Natural killer cell (primary cell): ENCODE measurements at regions not wholly inside any gene's neighbourhood (a gene's known extent, or its start where the extent isn't known, plus 50 kb on each side); places are given as distances from the start of the nearest gene placed in this dataset.

Experiments used
- ATAC-seq, 3 donors: fragments of 150-1000 bp in 2 of 3; fragments of 200-7000 bp in 1 of 3; cut with Tn5 transposase; 1 replicate in 1 of 3; 2 replicates in 2 of 3; pipeline ENCODE4 v1.10.0; 2021; ENCODE audit warnings: mild to moderate bottlenecking in 2 of 3, moderate library complexity in 2 of 3
- DNase-seq, 2 donors: peaks; one replicate each; pipeline versions ENCODE4 v3.0.0 to v3.0.0-alpha.2; 2013 to 2021; ENCODE audit warnings: mixed read lengths in 1 of 2
- H3K27ac ChIP-seq: one replicate; pipeline ENCODE4 v1.5.1; 2013; ENCODE audit warnings: mild to moderate bottlenecking, low read length
- H3K27me3 ChIP-seq: one replicate; pipeline ENCODE4 v1.6.1; 2013; ENCODE audit warnings: low read length; ENCODE audit not compliant: control insufficient read depth, insufficient read depth
- H3K36me3 ChIP-seq: one replicate; pipeline ENCODE4 v1.6.1; 2013; ENCODE audit warnings: low read length; ENCODE audit not compliant: control insufficient read depth, insufficient read depth
- H3K4me1 ChIP-seq: one replicate; pipeline ENCODE4 v1.6.1; 2013; ENCODE audit warnings: low read length; ENCODE audit not compliant: control insufficient read depth, insufficient read depth
- H3K4me3 ChIP-seq: one replicate; pipeline ENCODE4 v1.5.1; 2013; ENCODE audit warnings: low read length
- H3K9me3 ChIP-seq: one replicate; pipeline ENCODE4 v1.6.1; 2013; ENCODE audit warnings: low read length; ENCODE audit not compliant: control insufficient read depth, insufficient read depth
- H3K27ac Mint-ChIP-seq, 2 donors: one replicate each; pipeline ENCODE4 v1.8.0; 2022; ENCODE audit warnings: mild to moderate bottlenecking in 2 of 2, mixed read lengths in 2 of 2, moderate library complexity in 1 of 2
- H3K27me3 Mint-ChIP-seq, 2 donors: one replicate each; pipeline ENCODE4 v1.8.0; 2022; ENCODE audit warnings: low read depth in 2 of 2, mixed read lengths in 2 of 2
- H3K36me3 Mint-ChIP-seq: one replicate; pipeline ENCODE4 v1.8.0; 2022; ENCODE audit warnings: mixed read lengths
- H3K4me1 Mint-ChIP-seq, 2 donors: one replicate each; pipeline ENCODE4 v1.8.0; 2022; ENCODE audit warnings: mixed read lengths in 2 of 2
- H3K4me3 Mint-ChIP-seq: one replicate; pipeline ENCODE4 v1.8.0; 2022; ENCODE audit warnings: mild to moderate bottlenecking, moderate library complexity, mixed read lengths
- H3K9me3 Mint-ChIP-seq, 2 donors: one replicate each; pipeline ENCODE4 v1.8.0; 2022; ENCODE audit warnings: mixed read lengths in 2 of 2
- WGBS: methylation state at CpG from one replicate; pipeline ENCODE4 v1.1.7; 2013; ENCODE audit warnings: missing lambda C conversion rate; ENCODE audit not compliant: insufficient coverage; 5-methylcytosine and 5-hydroxymethylcytosine counted together
- intact Hi-C: fragments of 100-400 bp; cut with micrococcal nuclease; formaldehyde crosslinking; loops from one replicate; pipeline ENCODE4 v1.14.2; 2022
- TF ChIP-seq, protein P1 (sequence below): fragments of 200-600 bp; IDR thresholded peaks from one replicate; pipeline ENCODE4 v1.8.0; 2022; ENCODE audit warnings: antibody characterized with exemption

DNA sequence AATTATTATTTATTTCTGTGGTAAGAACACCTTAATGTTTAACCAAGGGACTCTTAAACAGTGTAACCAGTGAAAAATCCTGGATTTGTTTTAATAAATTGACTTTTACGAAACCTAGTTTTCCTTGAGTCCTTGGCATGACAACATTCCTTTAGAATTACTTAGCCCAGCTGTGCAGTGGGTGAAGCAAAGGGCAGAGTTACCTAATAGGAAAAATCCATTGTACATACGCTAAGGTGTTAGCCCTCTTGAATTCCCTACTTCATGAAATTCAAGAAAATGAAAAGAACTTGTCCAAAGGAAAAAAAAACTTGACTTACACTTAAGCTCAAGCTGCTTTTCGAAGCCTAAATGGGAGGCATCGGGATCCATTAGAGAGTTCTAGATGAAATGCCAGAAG, 852.0 kb upstream of the ADAMTS5 start:
- peaks cover 4 to 6% of the 10 kb centered on the region in 2 donors for H3K9me3 Mint-ChIP-seq

DNA sequence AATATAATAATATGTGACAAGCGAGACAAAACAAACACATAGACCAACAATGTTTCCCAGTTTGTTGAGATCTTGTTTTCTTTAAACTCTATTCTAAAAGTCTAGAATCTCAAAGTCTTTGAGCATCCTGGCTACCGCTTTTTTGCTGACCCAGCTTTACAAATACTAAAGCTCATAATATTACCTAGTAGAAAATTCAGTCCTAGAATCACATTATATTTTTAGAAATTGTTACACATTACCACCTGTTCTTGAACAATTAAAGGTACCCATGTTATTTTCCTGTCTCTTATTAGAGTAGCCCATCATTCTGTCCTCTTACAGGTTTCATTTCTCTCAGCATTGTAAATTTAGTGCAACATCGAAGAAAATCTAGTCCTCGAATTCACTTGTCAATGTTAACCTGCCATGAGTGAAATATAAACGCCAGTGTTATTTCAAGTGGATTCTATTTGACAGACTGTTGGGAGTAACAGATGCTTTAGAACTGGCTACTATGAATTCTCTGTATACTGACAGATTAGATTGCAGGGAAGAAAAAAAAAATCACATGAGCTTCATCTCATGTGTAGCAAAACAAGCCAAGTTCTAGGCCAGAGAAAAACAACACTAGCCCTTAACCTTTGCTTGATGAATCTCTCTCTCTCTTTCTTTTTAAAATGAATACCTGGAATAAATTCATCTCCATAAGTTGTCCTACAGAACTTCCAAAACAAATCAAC, 851.2 kb upstream of the ADAMTS5 start:
- TF ChIP-seq, protein P1, sequence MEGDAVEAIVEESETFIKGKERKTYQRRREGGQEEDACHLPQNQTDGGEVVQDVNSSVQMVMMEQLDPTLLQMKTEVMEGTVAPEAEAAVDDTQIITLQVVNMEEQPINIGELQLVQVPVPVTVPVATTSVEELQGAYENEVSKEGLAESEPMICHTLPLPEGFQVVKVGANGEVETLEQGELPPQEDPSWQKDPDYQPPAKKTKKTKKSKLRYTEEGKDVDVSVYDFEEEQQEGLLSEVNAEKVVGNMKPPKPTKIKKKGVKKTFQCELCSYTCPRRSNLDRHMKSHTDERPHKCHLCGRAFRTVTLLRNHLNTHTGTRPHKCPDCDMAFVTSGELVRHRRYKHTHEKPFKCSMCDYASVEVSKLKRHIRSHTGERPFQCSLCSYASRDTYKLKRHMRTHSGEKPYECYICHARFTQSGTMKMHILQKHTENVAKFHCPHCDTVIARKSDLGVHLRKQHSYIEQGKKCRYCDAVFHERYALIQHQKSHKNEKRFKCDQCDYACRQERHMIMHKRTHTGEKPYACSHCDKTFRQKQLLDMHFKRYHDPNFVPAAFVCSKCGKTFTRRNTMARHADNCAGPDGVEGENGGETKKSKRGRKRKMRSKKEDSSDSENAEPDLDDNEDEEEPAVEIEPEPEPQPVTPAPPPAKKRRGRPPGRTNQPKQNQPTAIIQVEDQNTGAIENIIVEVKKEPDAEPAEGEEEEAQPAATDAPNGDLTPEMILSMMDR: no peak
- peaks cover 0 to 2% of the 10 kb centered on the region in 2 donors for H3K27me3 Mint-ChIP-seq
- Histone ChIP-seq H3K27me3 (no peaks in the 10 kb centered on the region), H3K4me1 (no peaks in the 10 kb centered on the region), H3K9me3 (no peaks in the 10 kb centered on the region), H3K4me3 (no peak overlapping the region), H3K36me3 (no peaks in the 10 kb centered on the region), H3K27ac (no peak overlapping the region)
- intact Hi-C loops: no loop called here
- DNase-seq (no peak), ATAC-seq (no peak)
- H3K27ac Mint-ChIP-seq: no peak overlapping the region
- no peak overlapping the region for H3K4me3 Mint-ChIP-seq
- WGBS: 93% methylated on average over 5 of the region's 5 CpGs
- H3K9me3 Mint-ChIP-seq: peaks cover 4 to 6% of the 10 kb centered on the region in 2 donors
- no peaks in the 10 kb centered on the region for H3K36me3 Mint-ChIP-seq
- no peaks in the 10 kb centered on the region for H3K4me1 Mint-ChIP-seq

More for the DNA sequence above, 852.0 kb upstream of the ADAMTS5 start:
- Histone ChIP-seq H3K27me3 (no peaks in the 10 kb centered on the region), H3K4me1 (no peaks in the 10 kb centered on the region), H3K9me3 (no peaks in the 10 kb centered on the region), H3K4me3 (no peak overlapping the region), H3K36me3 (no peaks in the 10 kb centered on the region), H3K27ac (no peak overlapping the region)
- TF ChIP-seq, protein P1: no peak
- no peak overlapping the region for H3K27ac Mint-ChIP-seq
- WGBS: 82% methylated on average over 4 of the region's 4 CpGs
- DNase-seq (no peak), ATAC-seq (no peak)
- H3K4me3 Mint-ChIP-seq: no peak overlapping the region
- peaks cover 0 to 2% of the 10 kb centered on the region in 2 donors for H3K27me3 Mint-ChIP-seq
- intact Hi-C loops: no loop called here
- H3K36me3 Mint-ChIP-seq: no peaks in the 10 kb centered on the region
- no peaks in the 10 kb centered on the region for H3K4me1 Mint-ChIP-seq

DNA sequence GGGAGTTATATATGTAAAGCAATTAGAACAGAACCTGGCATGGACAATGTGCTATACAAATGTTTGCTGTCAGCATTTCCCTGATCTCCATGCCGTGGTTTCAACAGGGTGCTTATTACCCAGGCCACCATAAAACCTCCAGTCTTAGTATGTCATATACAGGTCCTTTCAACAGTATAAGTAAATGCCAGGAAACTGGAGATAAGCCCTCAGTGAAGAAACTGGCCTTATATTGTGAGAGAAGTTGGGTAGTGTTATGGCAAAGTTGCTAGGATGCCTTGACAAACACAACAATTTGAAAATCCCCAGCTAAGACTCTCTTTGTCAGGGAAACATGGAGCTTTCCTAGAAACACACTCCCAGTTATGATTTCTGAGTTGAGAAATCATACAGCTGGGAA, 850.2 kb upstream of the ADAMTS5 start:
- no peaks in the 10 kb centered on the region for H3K36me3 ChIP-seq
- Mint-ChIP-seq H3K9me3 (peaks cover 4 to 6% of the 10 kb centered on the region in 2 donors), H3K4me1 (peaks cover 0 to 2% of the 10 kb centered on the region in 2 donors), H3K4me3 (no peak overlapping the region), H3K27me3 (peaks cover 0 to 2% of the 10 kb centered on the region in 2 donors), H3K27ac (no peak overlapping the region), H3K36me3 (no peaks in the 10 kb centered on the region)
- H3K27me3 ChIP-seq: no peaks in the 10 kb centered on the region
- no peak overlapping the region for H3K4me3 ChIP-seq
- DNase-seq (no peak), ATAC-seq (no peak)
- no peaks in the 10 kb centered on the region for H3K9me3 ChIP-seq
- no peaks in the 10 kb centered on the region for H3K4me1 ChIP-seq
- TF ChIP-seq, protein P1: no peak
- H3K27ac ChIP-seq: no peak overlapping the region
- 73% methylated on average over 1 of the region's 1 CpG for WGBS
- intact Hi-C loops: no loop called here

DNA sequence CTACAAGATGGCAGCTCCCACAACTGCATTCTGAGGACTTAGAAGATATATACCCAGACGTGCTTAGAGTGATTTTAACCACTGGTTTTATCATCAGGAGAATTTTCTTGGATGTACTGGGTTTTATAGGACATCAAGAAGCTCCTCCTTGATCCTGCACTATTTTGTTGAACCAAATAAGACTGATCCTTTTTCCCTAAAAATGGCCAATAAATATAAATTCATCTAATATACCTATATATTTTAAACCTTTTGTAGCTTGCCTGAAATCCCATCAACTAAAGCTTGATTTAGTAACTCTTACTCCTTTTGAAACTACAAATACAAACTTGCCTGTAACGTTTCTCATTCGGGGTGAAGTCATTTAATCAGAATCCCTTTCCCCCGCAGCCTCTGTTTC, 849.4 kb upstream of the ADAMTS5 start:
- Histone ChIP-seq H3K9me3 (no peaks in the 10 kb centered on the region), H3K4me3 (no peak overlapping the region), H3K36me3 (no peaks in the 10 kb centered on the region), H3K4me1 (no peaks in the 10 kb centered on the region), H3K27ac (no peak overlapping the region), H3K27me3 (no peaks in the 10 kb centered on the region)
- Mint-ChIP-seq H3K9me3 (peaks cover 4 to 6% of the 10 kb centered on the region in 2 donors), H3K36me3 (no peaks in the 10 kb centered on the region), H3K4me1 (peaks cover 0 to 5% of the 10 kb centered on the region in 2 donors), H3K27me3 (peaks cover 0 to 2% of the 10 kb centered on the region in 2 donors), H3K27ac (no peak overlapping the region), H3K4me3 (no peak overlapping the region)
- WGBS: 91% methylated on average over 4 of the region's 4 CpGs
- intact Hi-C loops: no loop called here
- no peak for DNase-seq
- no peak for ATAC-seq
- TF ChIP-seq, protein P1: no peak
